Gastrocnemius medialis (tissue), 4 donors: ENCODE measurements at regions not wholly inside any gene's neighbourhood (a gene's known extent, or its start where the extent isn't known, plus 50 kb on each side); places are given as distances from the start of the nearest gene placed in this dataset.

Experiments
- CTCF ChIP-seq, 5 experiments: fragments of 450-650 bp in 3 of 5; fragments of 200-600 bp in 2 of 5; sonication (generic) in 2 of 5; IDR thresholded peaks in 4 of 5; conservative IDR thresholded peaks in 1 of 5; 1 replicate in 4 of 5; 2 replicates in 1 of 5; pipeline ENCODE4 v1.5.1; 2016 to 2019; ENCODE audit warnings: antibody characterized with exemption in 5 of 5, mild to moderate bottlenecking in 3 of 5, moderate library complexity in 3 of 5
- POLR2A ChIP-seq, 2 donors: fragments of 450-650 bp; IDR thresholded peaks; one replicate each; pipeline ENCODE4 v1.6.1; 2017; ENCODE audit warnings: antibody characterized with exemption in 2 of 2, mild to moderate bottlenecking in 2 of 2, moderate library complexity in 2 of 2

- TF ChIP-seq CTCF (IDR thresholded peaks at IDR 0.05 in 4 of 5, conservative IDR thresholded peaks at IDR 0.05 in 1 of 5) (no peak), POLR2A (IDR thresholded peaks at IDR 0.05) (no peak)
Observed at GRCh38 chr13:95378603-95379002, 77.4 kb upstream of the ABCC4 start.
